ENCODE measurements at regions not wholly inside any gene's neighbourhood (a gene's known extent, or its start where the extent isn't known, plus 50 kb on each side); places are given as distances from the start of the nearest gene placed in this dataset.

GRCh38 chr10:63766745-63767137 lies 245.5 kb downstream of the REEP3 start:
- peak overlapping the region; percentile 3 to 63 for H3K27ac ChIP-seq
- H3K4me3 ChIP-seq, result no peak overlapping the region
- no peak for TF ChIP-seq CTCF (IDR thresholded peaks at IDR 0.05)
- no peak for DNase-seq (ENCODE audit: low spot score)

GRCh38 chr10:63767138-63767801 lies 246.1 kb downstream of the REEP3 start:
- TF ChIP-seq CTCF (IDR thresholded peaks at IDR 0.05), result no peak
- H3K4me3 ChIP-seq, result no peak overlapping the region
- peak overlapping the region; percentile 3 to 63 for H3K27ac ChIP-seq
- DNase-seq (ENCODE audit: low spot score), result no peak

GRCh38 chr10:63769367-63769766 lies 248.2 kb downstream of the REEP3 start:
- H3K4me3 ChIP-seq, result no peak overlapping the region
- H3K27ac ChIP-seq, result no peak overlapping the region
- no peak for TF ChIP-seq CTCF (IDR thresholded peaks at IDR 0.05)
- no peak for DNase-seq (ENCODE audit: low spot score)

GRCh38 chr10:63770523-63770922 lies 249.3 kb downstream of the REEP3 start:
- no peak for TF ChIP-seq CTCF (IDR thresholded peaks at IDR 0.05)
- Histone ChIP-seq H3K4me3 (no peak overlapping the region), H3K27ac (no peak overlapping the region)
- DNase-seq (ENCODE audit: low spot score), result no peak

- no peak for DNase-seq (ENCODE audit: low spot score)
- no peak overlapping the region for H3K4me3 ChIP-seq
- TF ChIP-seq CTCF (IDR thresholded peaks at IDR 0.05), result no peak
These were observed 251.3 kb downstream of the REEP3 start for GRCh38 chr10:63772491-63772890.

GRCh38 chr10:63773106-63773505 lies 251.9 kb downstream of the REEP3 start:
- DNase-seq (ENCODE audit: low spot score), result no peak
- H3K27ac ChIP-seq, result no peak overlapping the region
- no peak for TF ChIP-seq CTCF (IDR thresholded peaks at IDR 0.05)
- no peak overlapping the region for H3K4me3 ChIP-seq

More at GRCh38 chr10:63772491-63772890, 251.3 kb downstream of the REEP3 start:
- no peak overlapping the region for H3K27ac ChIP-seq

GRCh38 chr10:63773962-63774361 lies 252.8 kb downstream of the REEP3 start:
- no peak overlapping the region for H3K27ac ChIP-seq

More at GRCh38 chr10:63773962-63774361, 252.8 kb downstream of the REEP3 start:
- no peak for DNase-seq (ENCODE audit: low spot score)
- no peak overlapping the region for H3K4me3 ChIP-seq
- no peak for TF ChIP-seq CTCF (IDR thresholded peaks at IDR 0.05)

Data from coronary artery (tissue), 2 donors.